Activated naive CD8-positive, alpha-beta T cell treated with anti-CD3 and anti-CD28 coated beads, Interleukin-2, amount 50 U/mL, for 24 hours (primary cell): ENCODE measurements at regions not wholly inside any gene's neighbourhood (a gene's known extent, or its start where the extent isn't known, plus 50 kb on each side); places are given as distances from the start of the nearest gene placed in this dataset.
"Not testable (repeated sequence)": the region's sequence is repeated elsewhere in the genome, so short reads cannot be mapped to it uniquely, and the experiment has no call there.

Experiments
- ATAC-seq: fragments of 150-1000 bp; cut with Tn5 transposase; one replicate; pipeline ENCODE4 v1.10.0; 2021
- DNase-seq: peaks from one replicate; pipeline ENCODE4 v3.0.0; 2021
- H3K27ac Mint-ChIP-seq: one replicate; pipeline ENCODE4 v1.8.0; 2021; ENCODE audit warnings: mild to moderate bottlenecking, mixed read lengths
- H3K27me3 Mint-ChIP-seq: one replicate; pipeline ENCODE4 v1.8.0; 2021; ENCODE audit warnings: mixed read lengths
- H3K36me3 Mint-ChIP-seq: one replicate; pipeline ENCODE4 v1.8.0; 2021; ENCODE audit warnings: low read depth, mixed read lengths
- H3K4me1 Mint-ChIP-seq: one replicate; pipeline ENCODE4 v1.8.0; 2021; ENCODE audit warnings: mixed read lengths
- H3K4me3 Mint-ChIP-seq: one replicate; pipeline ENCODE4 v1.8.0; 2021; ENCODE audit warnings: mild to moderate bottlenecking, moderate library complexity, mixed read lengths
- H3K9me3 Mint-ChIP-seq: one replicate; pipeline ENCODE4 v1.8.0; 2021; ENCODE audit warnings: mixed read lengths

- no peaks in the 10 kb centered on the region for H3K4me1 Mint-ChIP-seq
- H3K9me3 Mint-ChIP-seq: peaks cover 16% of the 10 kb centered on the region
- no peak overlapping the region for H3K27ac Mint-ChIP-seq
- H3K36me3 Mint-ChIP-seq: no peaks in the 10 kb centered on the region
- no peak overlapping the region for H3K4me3 Mint-ChIP-seq
- no peak for ATAC-seq
- no peaks in the 10 kb centered on the region for H3K27me3 Mint-ChIP-seq
- DNase-seq: no peak
Measured at GRCh38 chr5:117645400-117645799, 1070.8 kb upstream of the SEMA6A start.

GRCh38 chr5:117638581-117638980 is 1064.0 kb upstream of the SEMA6A start:
- Mint-ChIP-seq H3K36me3 (no peaks in the 10 kb centered on the region), H3K27ac (no peak overlapping the region), H3K4me1 (no peaks in the 10 kb centered on the region), H3K9me3 (peaks cover 6% of the 10 kb centered on the region), H3K27me3 (no peaks in the 10 kb centered on the region), H3K4me3 (no peak overlapping the region)
- DNase-seq (no peak), ATAC-seq (no peak)

GRCh38 chr5:117633093-117633492 is 1058.5 kb upstream of the SEMA6A start:
- Mint-ChIP-seq H3K36me3 (no peaks in the 10 kb centered on the region), H3K4me3 (no peak overlapping the region), H3K27ac (no peak overlapping the region), H3K4me1 (no peaks in the 10 kb centered on the region), H3K27me3 (no peaks in the 10 kb centered on the region), H3K9me3 (peaks cover 24% of the 10 kb centered on the region)
- DNase-seq (no peak), ATAC-seq (no peak)

GRCh38 chr5:117624201-117624600 is 1049.6 kb upstream of the SEMA6A start:
- no peaks in the 10 kb centered on the region for H3K4me1 Mint-ChIP-seq
- H3K27me3 Mint-ChIP-seq: no peaks in the 10 kb centered on the region
- no peak for ATAC-seq
- no peak overlapping the region for H3K4me3 Mint-ChIP-seq
- DNase-seq: no peak
- peaks cover 22% of the 10 kb centered on the region for H3K9me3 Mint-ChIP-seq
- no peak overlapping the region for H3K27ac Mint-ChIP-seq
- H3K36me3 Mint-ChIP-seq: no peaks in the 10 kb centered on the region

GRCh38 chr5:117623042-117623805 is 1048.6 kb upstream of the SEMA6A start:
- H3K4me3 Mint-ChIP-seq: no peak overlapping the region
- ATAC-seq (no peak), DNase-seq (no peak)
- H3K27ac Mint-ChIP-seq: no peak overlapping the region
- H3K36me3 Mint-ChIP-seq: no peaks in the 10 kb centered on the region
- peaks cover 22% of the 10 kb centered on the region for H3K9me3 Mint-ChIP-seq
- no peaks in the 10 kb centered on the region for H3K27me3 Mint-ChIP-seq
- no peaks in the 10 kb centered on the region for H3K4me1 Mint-ChIP-seq

GRCh38 chr5:117621921-117622320 is 1047.3 kb upstream of the SEMA6A start:
- H3K9me3 Mint-ChIP-seq: peaks cover 15% of the 10 kb centered on the region
- H3K27me3 Mint-ChIP-seq: no peaks in the 10 kb centered on the region
- H3K4me1 Mint-ChIP-seq: no peaks in the 10 kb centered on the region
- ATAC-seq (no peak), DNase-seq (no peak)
- H3K36me3 Mint-ChIP-seq: no peaks in the 10 kb centered on the region
- H3K27ac Mint-ChIP-seq: no peak overlapping the region
- H3K4me3 Mint-ChIP-seq: no peak overlapping the region

- DNase-seq (no peak), ATAC-seq (no peak)
- Mint-ChIP-seq H3K9me3 (peaks cover under 1% of the 10 kb centered on the region), H3K4me1 (no peaks in the 10 kb centered on the region), H3K27ac (no peak overlapping the region), H3K36me3 (no peaks in the 10 kb centered on the region), H3K27me3 (no peaks in the 10 kb centered on the region), H3K4me3 (no peak overlapping the region)
Measured at GRCh38 chr5:117615226-117615625, 1040.6 kb upstream of the SEMA6A start.

GRCh38 chr5:117614408-117614807 is 1039.8 kb upstream of the SEMA6A start:
- ATAC-seq (no peak), DNase-seq (no peak)
- Mint-ChIP-seq H3K4me1 (no peaks in the 10 kb centered on the region), H3K27ac (no peak overlapping the region), H3K9me3 (peaks cover 6% of the 10 kb centered on the region), H3K27me3 (no peaks in the 10 kb centered on the region), H3K4me3 (no peak overlapping the region), H3K36me3 (no peaks in the 10 kb centered on the region)

GRCh38 chr5:117604845-117605244 is 1030.2 kb upstream of the SEMA6A start:
- Mint-ChIP-seq H3K4me1 (no peaks in the 10 kb centered on the region), H3K36me3 (no peaks in the 10 kb centered on the region), H3K27me3 (no peaks in the 10 kb centered on the region), H3K4me3 (no peak overlapping the region), H3K9me3 (peaks cover 9% of the 10 kb centered on the region), H3K27ac (no peak overlapping the region)
- ATAC-seq (no peak), DNase-seq (no peak)

- DNase-seq, H3K27ac Mint-ChIP-seq, H3K4me3 Mint-ChIP-seq, ATAC-seq, H3K36me3 Mint-ChIP-seq, H3K4me1 Mint-ChIP-seq, H3K27me3 Mint-ChIP-seq, H3K9me3 Mint-ChIP-seq: not testable (repeated sequence)
Measured at GRCh38 chr5:117599811-117600210, 1025.2 kb upstream of the SEMA6A start.

- no peak overlapping the region for H3K27ac Mint-ChIP-seq
- no peaks in the 10 kb centered on the region for H3K36me3 Mint-ChIP-seq
- no peak for DNase-seq
- no peaks in the 10 kb centered on the region for H3K4me1 Mint-ChIP-seq
- H3K4me3 Mint-ChIP-seq: no peak overlapping the region
- H3K9me3 Mint-ChIP-seq: no peaks in the 10 kb centered on the region
- ATAC-seq: no peak
- H3K27me3 Mint-ChIP-seq: no peaks in the 10 kb centered on the region
Measured at GRCh38 chr5:117594166-117594565, 1019.5 kb upstream of the SEMA6A start.

- Mint-ChIP-seq H3K27me3 (no peaks in the 10 kb centered on the region), H3K9me3 (no peaks in the 10 kb centered on the region), H3K36me3 (no peaks in the 10 kb centered on the region), H3K4me1 (no peaks in the 10 kb centered on the region), H3K4me3 (no peak overlapping the region), H3K27ac (no peak overlapping the region)
- no peak for ATAC-seq
- no peak for DNase-seq
Measured at GRCh38 chr5:117590944-117591343, 1016.3 kb upstream of the SEMA6A start.

- no peak for DNase-seq
- no peak for ATAC-seq
- Mint-ChIP-seq H3K9me3 (no peaks in the 10 kb centered on the region), H3K27me3 (no peaks in the 10 kb centered on the region), H3K4me1 (no peaks in the 10 kb centered on the region), H3K36me3 (no peaks in the 10 kb centered on the region), H3K27ac (no peak overlapping the region), H3K4me3 (no peak overlapping the region)
Measured at GRCh38 chr5:117588611-117589010, 1014.0 kb upstream of the SEMA6A start.

- Mint-ChIP-seq H3K9me3 (no peaks in the 10 kb centered on the region), H3K4me3 (no peak overlapping the region), H3K36me3 (no peaks in the 10 kb centered on the region), H3K27ac (no peak overlapping the region), H3K4me1 (no peaks in the 10 kb centered on the region), H3K27me3 (no peaks in the 10 kb centered on the region)
- ATAC-seq (no peak), DNase-seq (no peak)
Measured at GRCh38 chr5:117587111-117587510, 1012.5 kb upstream of the SEMA6A start.

- no peaks in the 10 kb centered on the region for H3K9me3 Mint-ChIP-seq
- H3K27me3 Mint-ChIP-seq: no peaks in the 10 kb centered on the region
- DNase-seq: no peak
- no peaks in the 10 kb centered on the region for H3K36me3 Mint-ChIP-seq
- H3K27ac Mint-ChIP-seq: no peak overlapping the region
- no peak for ATAC-seq
- no peaks in the 10 kb centered on the region for H3K4me1 Mint-ChIP-seq
- no peak overlapping the region for H3K4me3 Mint-ChIP-seq
Measured at GRCh38 chr5:117568622-117569021, 994.0 kb upstream of the SEMA6A start.

- no peaks in the 10 kb centered on the region for H3K9me3 Mint-ChIP-seq
- H3K4me3 Mint-ChIP-seq: no peak overlapping the region
- H3K27me3 Mint-ChIP-seq: no peaks in the 10 kb centered on the region
- DNase-seq (no peak), ATAC-seq (no peak)
- no peaks in the 10 kb centered on the region for H3K36me3 Mint-ChIP-seq
- no peaks in the 10 kb centered on the region for H3K4me1 Mint-ChIP-seq
- H3K27ac Mint-ChIP-seq: no peak overlapping the region
Measured at GRCh38 chr5:117568126-117568525, 993.5 kb upstream of the SEMA6A start.
